ENCODE measurements at regions not wholly inside any gene's neighbourhood (a gene's known extent, or its start where the extent isn't known, plus 50 kb on each side); places are given as distances from the start of the nearest gene placed in this dataset.

DNA sequence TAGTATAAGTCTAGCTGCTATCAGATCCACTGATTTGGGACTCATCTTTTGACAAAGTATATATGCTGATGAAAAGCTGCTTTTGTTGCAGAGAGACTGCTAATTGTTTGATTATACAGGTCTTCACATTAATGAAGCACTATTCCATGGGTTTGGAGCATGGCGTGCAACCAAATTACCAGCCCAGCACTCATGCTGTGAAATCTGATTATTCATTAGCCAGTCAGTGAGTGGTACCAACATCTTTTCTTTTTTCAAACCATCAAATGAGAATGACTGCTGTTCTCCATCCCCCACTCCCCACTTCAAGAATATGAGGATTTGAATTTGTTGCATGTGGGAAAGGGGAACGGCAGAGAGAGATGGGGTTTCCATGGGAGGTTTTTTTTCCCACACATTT, 91.3 kb downstream of the ID4 start:
- no peak for TF ChIP-seq POLR2AphosphoS5 (IDR thresholded peaks at IDR 0.05; ENCODE audit: low read depth, low read length)
- TF ChIP-seq SIN3A (IDR thresholded peaks at IDR 0.05; ENCODE audit: borderline replicate concordance, insufficient read depth, low read length) = no peak
- TF ChIP-seq, protein P1, sequence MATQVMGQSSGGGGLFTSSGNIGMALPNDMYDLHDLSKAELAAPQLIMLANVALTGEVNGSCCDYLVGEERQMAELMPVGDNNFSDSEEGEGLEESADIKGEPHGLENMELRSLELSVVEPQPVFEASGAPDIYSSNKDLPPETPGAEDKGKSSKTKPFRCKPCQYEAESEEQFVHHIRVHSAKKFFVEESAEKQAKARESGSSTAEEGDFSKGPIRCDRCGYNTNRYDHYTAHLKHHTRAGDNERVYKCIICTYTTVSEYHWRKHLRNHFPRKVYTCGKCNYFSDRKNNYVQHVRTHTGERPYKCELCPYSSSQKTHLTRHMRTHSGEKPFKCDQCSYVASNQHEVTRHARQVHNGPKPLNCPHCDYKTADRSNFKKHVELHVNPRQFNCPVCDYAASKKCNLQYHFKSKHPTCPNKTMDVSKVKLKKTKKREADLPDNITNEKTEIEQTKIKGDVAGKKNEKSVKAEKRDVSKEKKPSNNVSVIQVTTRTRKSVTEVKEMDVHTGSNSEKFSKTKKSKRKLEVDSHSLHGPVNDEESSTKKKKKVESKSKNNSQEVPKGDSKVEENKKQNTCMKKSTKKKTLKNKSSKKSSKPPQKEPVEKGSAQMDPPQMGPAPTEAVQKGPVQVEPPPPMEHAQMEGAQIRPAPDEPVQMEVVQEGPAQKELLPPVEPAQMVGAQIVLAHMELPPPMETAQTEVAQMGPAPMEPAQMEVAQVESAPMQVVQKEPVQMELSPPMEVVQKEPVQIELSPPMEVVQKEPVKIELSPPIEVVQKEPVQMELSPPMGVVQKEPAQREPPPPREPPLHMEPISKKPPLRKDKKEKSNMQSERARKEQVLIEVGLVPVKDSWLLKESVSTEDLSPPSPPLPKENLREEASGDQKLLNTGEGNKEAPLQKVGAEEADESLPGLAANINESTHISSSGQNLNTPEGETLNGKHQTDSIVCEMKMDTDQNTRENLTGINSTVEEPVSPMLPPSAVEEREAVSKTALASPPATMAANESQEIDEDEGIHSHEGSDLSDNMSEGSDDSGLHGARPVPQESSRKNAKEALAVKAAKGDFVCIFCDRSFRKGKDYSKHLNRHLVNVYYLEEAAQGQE (IDR thresholded peaks at IDR 0.05; ENCODE audit: insufficient read depth in 1 of 2, low read depth in 2 of 2, low read length in 2 of 2) = no peak
- TF ChIP-seq TAF1 (IDR thresholded peaks at IDR 0.05; ENCODE audit: borderline replicate concordance, insufficient read depth, low read length) = no peak
- no peak for TF ChIP-seq FOXP2 (optimal IDR thresholded peaks at IDR 0.05; ENCODE audit: borderline replicate concordance, extremely low read depth, extremely low read length, insufficient read depth)

All from PFSK-1 (cell line).